ENCODE measurements at regions not wholly inside any gene's neighbourhood (a gene's known extent, or its start where the extent isn't known, plus 50 kb on each side); places are given as distances from the start of the nearest gene placed in this dataset.

GRCh38 chr3:192022412-192022811 is 561.4 kb downstream of the PYDC2 start:
- H3K27ac ChIP-seq: no peak overlapping the region
- DNase-seq (ENCODE audit: extremely low spot score in 2 of 2): no peak
- H3K27me3 ChIP-seq: no peaks in the 10 kb centered on the region
- TF ChIP-seq POLR2AphosphoS5 (IDR thresholded peaks at IDR 0.05; ENCODE audit: insufficient read depth in 1 of 2, low read depth in 1 of 2) (peak in 1 of 2 donors; percentile 16), POLR2A (IDR thresholded peaks at IDR 0.05) (no peak)
- TF ChIP-seq, protein P1, sequence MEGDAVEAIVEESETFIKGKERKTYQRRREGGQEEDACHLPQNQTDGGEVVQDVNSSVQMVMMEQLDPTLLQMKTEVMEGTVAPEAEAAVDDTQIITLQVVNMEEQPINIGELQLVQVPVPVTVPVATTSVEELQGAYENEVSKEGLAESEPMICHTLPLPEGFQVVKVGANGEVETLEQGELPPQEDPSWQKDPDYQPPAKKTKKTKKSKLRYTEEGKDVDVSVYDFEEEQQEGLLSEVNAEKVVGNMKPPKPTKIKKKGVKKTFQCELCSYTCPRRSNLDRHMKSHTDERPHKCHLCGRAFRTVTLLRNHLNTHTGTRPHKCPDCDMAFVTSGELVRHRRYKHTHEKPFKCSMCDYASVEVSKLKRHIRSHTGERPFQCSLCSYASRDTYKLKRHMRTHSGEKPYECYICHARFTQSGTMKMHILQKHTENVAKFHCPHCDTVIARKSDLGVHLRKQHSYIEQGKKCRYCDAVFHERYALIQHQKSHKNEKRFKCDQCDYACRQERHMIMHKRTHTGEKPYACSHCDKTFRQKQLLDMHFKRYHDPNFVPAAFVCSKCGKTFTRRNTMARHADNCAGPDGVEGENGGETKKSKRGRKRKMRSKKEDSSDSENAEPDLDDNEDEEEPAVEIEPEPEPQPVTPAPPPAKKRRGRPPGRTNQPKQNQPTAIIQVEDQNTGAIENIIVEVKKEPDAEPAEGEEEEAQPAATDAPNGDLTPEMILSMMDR (IDR thresholded peaks at IDR 0.05): no peak
- intact Hi-C loops (cut with DNase I): no loop called here
- no peak overlapping the region for H3K4me3 ChIP-seq
- no peaks in the 10 kb centered on the region for H3K9me3 ChIP-seq
- H3K36me3 ChIP-seq: no peaks in the 10 kb centered on the region
- no peaks in the 10 kb centered on the region for H3K4me1 ChIP-seq

GRCh38 chr3:192024751-192025150 is 563.8 kb downstream of the PYDC2 start:
- H3K9me3 ChIP-seq: no peaks in the 10 kb centered on the region
- DNase-seq (ENCODE audit: extremely low spot score in 2 of 2): no peak
- H3K36me3 ChIP-seq: no peaks in the 10 kb centered on the region
- no peak overlapping the region for H3K4me3 ChIP-seq
- intact Hi-C loops (cut with DNase I): no loop called here
- TF ChIP-seq, protein P1 (IDR thresholded peaks at IDR 0.05): no peak
- TF ChIP-seq POLR2A (IDR thresholded peaks at IDR 0.05) (no peak), POLR2AphosphoS5 (IDR thresholded peaks at IDR 0.05; ENCODE audit: insufficient read depth in 1 of 2, low read depth in 1 of 2) (no peak)
- no peaks in the 10 kb centered on the region for H3K27me3 ChIP-seq
- no peak overlapping the region for H3K27ac ChIP-seq
- H3K4me1 ChIP-seq: no peaks in the 10 kb centered on the region

DNA sequence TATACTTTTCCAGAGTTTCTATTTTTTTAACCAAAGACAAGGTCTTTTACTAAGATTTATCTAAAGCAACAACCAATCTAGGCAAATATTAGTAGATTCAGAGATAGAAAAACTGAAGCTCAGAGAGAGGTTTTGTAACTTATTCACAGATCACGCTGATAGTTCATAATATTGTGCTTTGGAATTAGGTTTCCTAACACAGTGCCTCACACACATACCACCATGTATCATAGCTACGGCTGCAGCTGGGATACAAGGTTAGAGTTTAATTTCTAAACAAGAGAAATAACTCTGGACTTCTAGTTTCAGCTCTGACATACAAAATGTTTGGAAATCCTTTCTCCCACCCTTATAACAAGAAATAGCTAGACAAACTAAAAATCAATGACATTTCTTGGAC is 565.7 kb downstream of the PYDC2 start:
- H3K4me1 ChIP-seq: peaks cover 7% of the 10 kb centered on the region

DNA sequence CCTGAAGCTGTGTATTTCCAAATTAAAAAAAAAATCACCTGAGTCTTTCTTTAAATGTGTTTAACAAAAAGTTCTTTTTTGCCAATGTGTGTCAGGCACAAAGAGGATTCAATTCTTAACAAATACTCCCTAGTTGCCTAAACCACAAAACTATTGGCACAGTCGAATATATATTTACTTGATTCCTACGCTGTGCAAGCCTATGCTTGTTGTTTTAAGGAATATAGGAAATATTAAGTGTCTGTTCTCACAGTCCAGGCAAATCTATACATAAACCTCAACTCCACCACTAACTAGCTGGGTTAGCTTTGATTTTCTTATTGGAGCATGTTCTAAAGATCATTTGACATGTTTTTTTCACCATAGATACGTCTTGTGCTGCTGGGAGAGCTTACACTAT is 571.0 kb downstream of the PYDC2 start:
- no peak overlapping the region for H3K4me3 ChIP-seq
- no peaks in the 10 kb centered on the region for H3K36me3 ChIP-seq
- peaks cover 7% of the 10 kb centered on the region for H3K4me1 ChIP-seq
- intact Hi-C loops (cut with DNase I): no loop called here
- H3K9me3 ChIP-seq: no peaks in the 10 kb centered on the region
- DNase-seq (ENCODE audit: extremely low spot score in 2 of 2): no peak
- TF ChIP-seq POLR2A (IDR thresholded peaks at IDR 0.05): no peak
- TF ChIP-seq POLR2AphosphoS5 (IDR thresholded peaks at IDR 0.05; ENCODE audit: insufficient read depth in 1 of 2, low read depth in 1 of 2): no peak
- TF ChIP-seq, protein P1 (IDR thresholded peaks at IDR 0.05): no peak
- H3K27ac ChIP-seq: no peak overlapping the region
- no peaks in the 10 kb centered on the region for H3K27me3 ChIP-seq

More for the DNA sequence above, 565.7 kb downstream of the PYDC2 start:
- no peaks in the 10 kb centered on the region for H3K27me3 ChIP-seq
- intact Hi-C loops (cut with DNase I): no loop called here
- H3K9me3 ChIP-seq: no peaks in the 10 kb centered on the region
- no peak for TF ChIP-seq POLR2A (IDR thresholded peaks at IDR 0.05)
- TF ChIP-seq, protein P1 (IDR thresholded peaks at IDR 0.05): no peak
- no peak for TF ChIP-seq POLR2AphosphoS5 (IDR thresholded peaks at IDR 0.05; ENCODE audit: insufficient read depth in 1 of 2, low read depth in 1 of 2)
- H3K36me3 ChIP-seq: no peaks in the 10 kb centered on the region
- no peak overlapping the region for H3K27ac ChIP-seq
- no peak overlapping the region for H3K4me3 ChIP-seq
- no peak for DNase-seq (ENCODE audit: extremely low spot score in 2 of 2)

DNA sequence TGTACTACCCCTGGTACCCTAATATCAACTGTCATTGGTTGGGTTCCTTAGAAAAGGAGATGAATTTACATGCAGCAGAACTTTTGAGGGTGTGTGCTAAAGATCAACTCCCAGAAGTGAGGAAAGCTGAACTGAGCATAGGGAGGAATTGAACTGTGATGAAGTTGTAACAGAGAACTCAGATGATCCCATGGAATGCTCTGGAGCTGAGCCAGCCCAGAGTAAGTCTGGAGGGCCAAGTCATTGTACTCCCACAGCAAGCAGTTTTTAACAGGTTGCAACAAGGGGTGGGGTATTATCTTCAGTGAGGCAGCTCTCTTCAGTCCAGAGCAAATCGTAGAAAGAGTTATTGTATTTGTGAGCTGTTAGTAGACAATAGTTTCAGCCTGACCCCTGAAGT is 572.3 kb downstream of the PYDC2 start:
- no peak overlapping the region for H3K27ac ChIP-seq
- H3K36me3 ChIP-seq: no peaks in the 10 kb centered on the region
- H3K4me1 ChIP-seq: peaks cover 7% of the 10 kb centered on the region
- intact Hi-C loops (cut with DNase I): no loop called here
- TF ChIP-seq, protein P1 (IDR thresholded peaks at IDR 0.05): no peak
- no peak for TF ChIP-seq POLR2AphosphoS5 (IDR thresholded peaks at IDR 0.05; ENCODE audit: insufficient read depth in 1 of 2, low read depth in 1 of 2)
- no peak for TF ChIP-seq POLR2A (IDR thresholded peaks at IDR 0.05)
- no peak overlapping the region for H3K4me3 ChIP-seq
- no peak for DNase-seq (ENCODE audit: extremely low spot score in 2 of 2)
- H3K27me3 ChIP-seq: no peaks in the 10 kb centered on the region
- H3K9me3 ChIP-seq: no peaks in the 10 kb centered on the region

All from vagina (tissue), 2 donors.